ENCODE measurements at regions not wholly inside any gene's neighbourhood (a gene's known extent, or its start where the extent isn't known, plus 50 kb on each side); places are given as distances from the start of the nearest gene placed in this dataset.
"Not testable (repeated sequence)": the region's sequence is repeated elsewhere in the genome, so short reads cannot be mapped to it uniquely, and the experiment has no call there.

- DNase-seq (ENCODE audit: low spot score): no peak
Observed at GRCh38 chrX:13420545-13421183, 100.8 kb upstream of the ATXN3L start.

GRCh38 chrX:13419918-13420317 lies 100.1 kb upstream of the ATXN3L start:
- no peak for DNase-seq (ENCODE audit: low spot score)

DNA sequence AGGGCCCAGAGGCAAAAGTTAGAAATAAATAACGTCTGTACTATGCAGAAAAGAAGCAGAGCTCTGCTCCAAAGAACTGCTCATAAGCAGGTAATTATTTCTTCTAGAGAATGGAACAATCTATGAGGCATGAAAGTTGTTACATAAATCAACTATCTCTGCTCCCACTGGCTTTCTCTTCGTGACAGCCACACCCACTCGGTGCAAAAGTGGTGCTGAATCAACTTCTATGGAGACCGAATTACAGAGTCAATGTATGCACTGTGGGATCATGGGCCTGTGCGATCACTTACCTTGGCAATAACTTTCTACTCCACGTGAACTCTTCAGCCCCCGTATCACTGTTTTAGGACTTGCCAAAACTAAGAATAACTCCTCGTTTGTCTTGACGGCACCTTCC lies 99.4 kb upstream of the ATXN3L start:
- no peak for DNase-seq (ENCODE audit: low spot score)

GRCh38 chrX:13418126-13419097 lies 98.6 kb upstream of the ATXN3L start:
- DNase-seq (ENCODE audit: low spot score): peak; percentile 17

- DNase-seq (ENCODE audit: low spot score): no peak
Observed at GRCh38 chrX:13415509-13415908, 95.7 kb upstream of the ATXN3L start.

GRCh38 chrX:13414006-13414647 lies 94.3 kb upstream of the ATXN3L start:
- DNase-seq (ENCODE audit: low spot score): no peak

- no peak for DNase-seq (ENCODE audit: low spot score)
Observed at GRCh38 chrX:13412208-13412600, 92.4 kb upstream of the ATXN3L start.

- DNase-seq (ENCODE audit: low spot score): no peak
Observed at GRCh38 chrX:13411496-13412207, 91.8 kb upstream of the ATXN3L start.

DNA sequence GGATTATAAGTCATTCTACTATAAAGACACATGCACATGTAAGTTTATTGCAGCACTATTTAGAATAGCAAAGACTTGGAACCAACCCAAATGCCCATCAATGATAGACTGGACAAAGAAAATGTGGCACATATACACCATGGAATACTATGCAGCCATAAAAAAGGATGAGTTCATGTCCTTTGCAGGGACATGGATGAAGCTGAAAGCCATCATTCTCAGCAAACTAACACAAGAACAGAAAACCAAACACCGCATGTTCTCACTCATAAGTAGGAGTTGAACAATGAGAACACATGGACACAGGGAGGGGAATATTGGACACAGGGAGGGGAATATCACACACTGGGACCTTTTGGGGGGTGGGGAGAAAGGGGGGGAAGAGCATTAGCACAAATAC lies 88.7 kb upstream of the ATXN3L start:
- not testable (repeated sequence) for DNase-seq (ENCODE audit: low spot score)

DNA sequence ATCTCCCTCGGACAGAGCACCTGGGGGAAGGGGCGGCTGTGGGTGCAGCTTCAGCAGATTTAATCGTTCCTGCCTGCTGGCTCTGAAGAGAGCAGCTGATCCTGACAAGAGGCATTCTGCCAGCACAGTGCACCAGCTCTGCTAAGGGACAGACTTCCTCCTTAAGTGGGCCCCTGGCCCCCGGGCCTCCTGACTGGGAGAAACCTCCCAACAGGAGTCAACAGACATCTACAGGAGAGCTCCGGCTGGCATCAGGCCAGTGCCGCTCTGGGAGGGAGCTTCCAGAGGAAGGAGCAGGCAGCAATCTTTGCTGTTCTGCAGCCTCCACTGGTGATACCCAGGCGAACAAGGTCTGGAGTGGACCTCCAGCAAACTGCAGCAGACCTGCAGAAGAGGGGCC lies 84.9 kb upstream of the ATXN3L start:
- DNase-seq (ENCODE audit: low spot score): not testable (repeated sequence)

DNA sequence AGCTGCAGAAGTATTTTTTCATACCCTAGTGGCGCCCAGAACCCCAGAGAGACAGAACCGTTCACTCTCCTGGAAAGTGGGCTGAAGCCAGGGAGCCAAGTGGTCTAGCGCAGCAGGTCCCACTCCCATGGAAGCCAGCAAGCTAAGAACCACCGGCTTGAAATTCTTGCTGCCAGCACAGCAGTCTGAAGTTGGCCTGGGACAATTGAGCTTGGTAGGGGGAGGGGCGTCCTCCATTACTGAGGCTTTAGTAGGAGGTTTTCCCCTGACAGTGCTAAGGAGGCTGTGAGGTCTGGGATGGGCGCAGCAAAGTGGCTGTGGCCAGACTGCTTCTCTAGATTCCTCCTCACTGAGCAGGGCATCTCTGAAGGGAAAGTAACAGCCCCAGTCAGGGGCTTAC lies 84.5 kb upstream of the ATXN3L start:
- DNase-seq (ENCODE audit: low spot score): no peak

GRCh38 chrX:13401724-13402123 lies 81.9 kb upstream of the ATXN3L start:
- no peak for DNase-seq (ENCODE audit: low spot score)

DNA sequence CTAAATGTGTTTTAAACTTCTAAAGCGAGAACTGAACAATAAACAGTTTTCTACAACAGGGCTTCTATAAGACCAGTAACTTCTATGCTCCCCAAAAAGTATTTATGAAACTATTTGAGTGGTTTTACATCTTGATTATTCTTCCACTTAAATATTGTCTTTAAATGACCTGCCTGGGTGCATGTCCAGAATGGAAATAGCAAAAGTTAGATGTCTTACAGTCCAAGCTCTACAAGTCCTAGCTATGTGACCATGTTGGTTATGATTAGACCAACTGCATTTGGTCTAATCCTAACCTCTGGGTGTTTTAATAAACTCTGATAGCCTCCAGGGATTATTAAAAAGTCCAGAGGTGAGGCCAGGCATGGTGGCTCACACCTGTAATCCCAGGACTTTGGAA lies 79.0 kb upstream of the ATXN3L start:
- no peak for DNase-seq (ENCODE audit: low spot score)

DNA sequence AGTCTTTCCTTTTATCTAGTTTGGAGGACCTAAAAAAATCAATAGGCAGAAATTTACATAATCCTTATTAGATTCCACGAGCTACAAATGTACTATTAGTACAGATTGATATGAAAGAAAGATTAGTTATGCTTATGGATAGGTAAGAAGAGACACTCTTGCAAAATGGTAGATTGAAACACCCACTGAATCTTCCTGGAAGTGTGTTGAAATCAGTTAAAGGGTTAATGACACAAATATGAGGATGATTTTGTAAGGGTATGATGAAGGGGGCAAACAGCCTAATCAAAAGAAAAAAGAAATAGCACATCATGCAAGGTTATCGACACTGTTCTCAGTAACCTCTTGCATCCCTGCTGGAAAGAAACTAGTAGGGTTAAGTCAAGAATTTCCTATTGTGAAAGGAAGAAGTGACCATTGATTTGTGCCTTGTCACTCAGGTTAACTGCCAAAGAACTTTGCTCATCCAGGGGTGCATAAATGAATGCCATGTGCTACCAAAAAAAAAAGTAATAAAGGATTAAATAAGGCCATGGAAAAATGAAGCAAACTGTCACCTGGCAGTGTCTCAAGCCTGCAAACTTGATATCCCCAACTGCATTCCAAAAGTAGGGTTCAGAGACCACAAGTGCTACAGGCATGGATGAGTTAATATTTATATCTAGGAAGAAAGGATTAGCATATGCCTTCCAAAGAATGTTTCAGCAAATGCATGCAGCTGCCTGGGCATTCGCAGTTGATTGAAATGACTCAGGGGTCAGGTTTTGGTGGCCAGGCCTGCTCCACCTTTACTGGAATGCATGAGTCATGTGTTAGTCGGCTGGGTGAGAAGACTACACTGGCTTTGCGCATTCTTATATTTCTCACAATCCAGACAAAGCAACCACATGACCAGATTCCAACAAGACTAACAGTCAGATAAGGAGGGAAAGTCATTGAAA lies 78.3 kb upstream of the ATXN3L start:
- DNase-seq (ENCODE audit: low spot score): peak; percentile 75

DNA sequence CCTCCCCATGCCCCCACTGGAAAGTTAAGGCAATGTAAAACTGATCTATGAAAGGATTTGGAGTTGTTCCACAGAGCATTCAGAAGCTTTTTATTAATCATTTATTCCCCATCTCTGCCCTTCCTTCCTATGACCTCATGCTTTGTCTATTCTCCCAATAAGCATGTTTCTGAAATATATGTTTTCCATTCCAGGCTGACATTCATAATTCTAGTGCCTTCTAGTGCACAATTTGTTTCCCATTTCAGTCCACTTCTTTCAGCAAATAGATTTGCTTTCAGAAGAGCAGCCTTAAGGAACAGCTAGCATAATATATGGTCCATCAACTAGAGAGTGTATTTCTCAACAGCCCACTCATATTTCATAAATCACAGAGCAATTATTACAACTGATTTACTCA lies 77.1 kb upstream of the ATXN3L start:
- DNase-seq (ENCODE audit: low spot score): peak; percentile 14

DNA sequence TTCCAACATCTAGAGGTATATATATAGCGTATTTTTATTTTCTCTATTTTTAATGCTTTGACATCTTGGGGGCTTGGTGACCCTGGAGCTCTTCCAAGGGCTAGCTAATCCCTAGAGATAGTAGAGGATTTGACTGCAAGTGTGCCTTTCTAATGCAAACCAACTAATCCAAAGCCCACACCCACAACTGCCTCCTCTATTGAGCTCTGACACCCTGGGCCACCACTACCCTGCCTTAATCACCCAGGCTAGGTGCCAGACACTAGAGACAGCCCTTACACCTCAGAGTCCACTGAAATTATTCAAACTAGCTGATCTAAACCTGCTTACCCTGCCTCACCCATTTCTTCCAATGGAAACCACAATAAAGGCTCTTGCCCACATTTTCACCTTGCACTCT lies 69.6 kb upstream of the ATXN3L start:
- no peak for DNase-seq (ENCODE audit: low spot score)

DNA sequence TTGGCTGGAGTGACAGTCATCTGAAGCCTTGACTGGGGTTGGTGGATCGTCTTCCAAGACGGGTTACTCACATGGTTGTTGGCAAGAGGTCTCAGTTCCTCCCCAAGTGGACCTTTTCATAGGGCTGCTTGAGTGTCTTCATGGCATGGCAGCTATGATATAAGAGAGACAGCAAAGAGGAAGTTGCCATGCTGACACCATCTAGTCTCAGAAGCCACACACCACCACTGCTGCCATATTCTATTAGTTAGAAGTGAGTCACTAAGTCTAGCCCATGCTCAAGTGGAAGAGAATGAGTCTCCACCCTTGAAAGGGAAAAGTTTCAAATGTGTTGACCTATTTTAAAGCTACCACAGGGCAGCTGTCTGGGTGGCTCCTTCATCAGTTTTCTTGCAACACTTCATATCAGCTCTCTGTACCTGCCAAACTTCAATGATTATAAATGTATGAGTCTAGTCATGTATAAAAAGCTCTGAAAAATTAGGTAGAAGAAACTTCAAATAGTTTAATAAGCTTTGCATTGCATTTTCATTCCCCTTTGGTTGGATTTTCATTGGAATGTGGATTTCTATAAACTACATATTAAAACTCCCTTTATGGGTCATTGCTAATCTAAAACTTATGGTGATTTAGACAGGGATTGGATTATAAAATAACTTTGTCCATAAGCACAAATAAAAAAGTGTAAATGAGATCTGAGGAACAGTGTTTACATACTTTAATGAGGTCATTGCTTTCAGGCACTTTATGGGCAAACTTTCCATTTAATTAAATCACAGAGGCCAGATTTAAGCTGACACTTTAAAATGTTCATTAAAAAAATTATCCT lies 68.0 kb upstream of the ATXN3L start:
- peak; percentile 6 for DNase-seq (ENCODE audit: low spot score)

GRCh38 chrX:13386636-13387035 lies 66.8 kb upstream of the ATXN3L start:
- no peak for DNase-seq (ENCODE audit: low spot score)

- no peak for DNase-seq (ENCODE audit: low spot score)
Observed at GRCh38 chrX:13386092-13386491, 66.2 kb upstream of the ATXN3L start.

GRCh38 chrX:13383907-13384306 lies 64.1 kb upstream of the ATXN3L start:
- no peak for DNase-seq (ENCODE audit: low spot score)

Measured in GM03348 (cell line).